Keratinocyte (primary cell): ENCODE measurements at regions not wholly inside any gene's neighbourhood (a gene's known extent, or its start where the extent isn't known, plus 50 kb on each side); places are given as distances from the start of the nearest gene placed in this dataset.

ENCODE experiments used
- EZH2 ChIP-seq: IDR thresholded peaks from one replicate; pipeline ENCODE4 v1.6.1; 2012; ENCODE audit warnings: inconsistent platforms, mild to moderate bottlenecking, low read length, moderate library complexity
- TF ChIP-seq, protein P1 (sequence below), 3 experiments: IDR thresholded peaks in 1 of 3; conservative IDR thresholded peaks in 1 of 3; optimal IDR thresholded peaks in 1 of 3; 2 replicates in 2 of 3; 3 replicates in 1 of 3; pipeline versions ENCODE3 to v1.5.1; 2011; ENCODE audit warnings: low read length in 3 of 3, mild to moderate bottlenecking in 3 of 3, moderate library complexity in 2 of 3, control low read depth in 1 of 3, inconsistent platforms in 1 of 3; ENCODE audit not compliant: insufficient read depth in 2 of 3; ENCODE audit errors: extremely low read depth in 1 of 3

GRCh38 chr4:173910891-173911290 lies 372.6 kb downstream of the FBXO8 start:
- TF ChIP-seq, protein P1, sequence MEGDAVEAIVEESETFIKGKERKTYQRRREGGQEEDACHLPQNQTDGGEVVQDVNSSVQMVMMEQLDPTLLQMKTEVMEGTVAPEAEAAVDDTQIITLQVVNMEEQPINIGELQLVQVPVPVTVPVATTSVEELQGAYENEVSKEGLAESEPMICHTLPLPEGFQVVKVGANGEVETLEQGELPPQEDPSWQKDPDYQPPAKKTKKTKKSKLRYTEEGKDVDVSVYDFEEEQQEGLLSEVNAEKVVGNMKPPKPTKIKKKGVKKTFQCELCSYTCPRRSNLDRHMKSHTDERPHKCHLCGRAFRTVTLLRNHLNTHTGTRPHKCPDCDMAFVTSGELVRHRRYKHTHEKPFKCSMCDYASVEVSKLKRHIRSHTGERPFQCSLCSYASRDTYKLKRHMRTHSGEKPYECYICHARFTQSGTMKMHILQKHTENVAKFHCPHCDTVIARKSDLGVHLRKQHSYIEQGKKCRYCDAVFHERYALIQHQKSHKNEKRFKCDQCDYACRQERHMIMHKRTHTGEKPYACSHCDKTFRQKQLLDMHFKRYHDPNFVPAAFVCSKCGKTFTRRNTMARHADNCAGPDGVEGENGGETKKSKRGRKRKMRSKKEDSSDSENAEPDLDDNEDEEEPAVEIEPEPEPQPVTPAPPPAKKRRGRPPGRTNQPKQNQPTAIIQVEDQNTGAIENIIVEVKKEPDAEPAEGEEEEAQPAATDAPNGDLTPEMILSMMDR (optimal IDR thresholded peaks at IDR 0.05 in 1 of 3, IDR thresholded peaks at IDR 0.05 in 1 of 3, conservative IDR thresholded peaks at IDR 0.05 in 1 of 3; ENCODE audit: extremely low read depth in 1 of 3, insufficient read depth in 2 of 3, low read length in 3 of 3): no peak
- no peak for TF ChIP-seq EZH2
